Endodermal cell (in vitro differentiated cells): ENCODE measurements at regions not wholly inside any gene's neighbourhood (a gene's known extent, or its start where the extent isn't known, plus 50 kb on each side); places are given as distances from the start of the nearest gene placed in this dataset.
A peak's percentile ranks its signal among the peaks of the same experiment; 100 is the strongest.

Experiments used
- DNase-seq: peaks from one replicate; pipeline ENCODE4 v3.0.0-alpha.2; 2017
- H3K27ac ChIP-seq: 2 replicates; pipeline ENCODE4 v1.5.1; 2013; ENCODE audit warnings: mild to moderate bottlenecking, low read depth, low read length, moderate library complexity
- H3K27me3 ChIP-seq: 2 replicates; pipeline ENCODE4 v1.6.1; 2013; ENCODE audit warnings: mild to moderate bottlenecking, low read length, moderate library complexity; ENCODE audit not compliant: insufficient read depth, control insufficient read depth, poor library complexity, severe bottlenecking
- H3K36me3 ChIP-seq: 2 replicates; pipeline ENCODE4 v1.7.0; 2013; ENCODE audit warnings: mild to moderate bottlenecking, low read length, moderate library complexity; ENCODE audit not compliant: control insufficient read depth, insufficient read depth
- H3K4me1 ChIP-seq: one replicate; pipeline ENCODE4 v1.7.0; 2013; ENCODE audit warnings: low read length; ENCODE audit not compliant: control insufficient read depth, insufficient read depth
- H3K4me3 ChIP-seq: 2 replicates; pipeline ENCODE4 v1.5.1; 2013; ENCODE audit warnings: mild to moderate bottlenecking, low read length, moderate library complexity
- H3K9ac ChIP-seq: 2 replicates; pipeline ENCODE4 v1.6.1; 2013; ENCODE audit warnings: mild to moderate bottlenecking, low read length, moderate library complexity; ENCODE audit not compliant: poor library complexity, severe bottlenecking; ENCODE audit errors: extremely low read depth
- H3K9me3 ChIP-seq: 2 replicates; pipeline ENCODE4 v1.6.1; 2013; ENCODE audit warnings: mild to moderate bottlenecking, low read length, moderate library complexity; ENCODE audit not compliant: control insufficient read depth
- H3K27ac Mint-ChIP-seq: 2 replicates; pipeline ENCODE4 v1.8.0; 2020; ENCODE audit warnings: mixed read lengths
- H3K27me3 Mint-ChIP-seq: 2 replicates; pipeline ENCODE4 v1.8.0; 2021; ENCODE audit warnings: mild to moderate bottlenecking, mixed read lengths; ENCODE audit not compliant: insufficient read depth
- H3K36me3 Mint-ChIP-seq: 2 replicates; pipeline ENCODE4 v1.8.0; 2020; ENCODE audit warnings: low read depth, mixed read lengths
- H3K4me1 Mint-ChIP-seq: 2 replicates; pipeline ENCODE4 v1.8.0; 2020; ENCODE audit warnings: mixed read lengths
- H3K4me3 Mint-ChIP-seq: 2 replicates; pipeline ENCODE4 v1.8.0; 2020; ENCODE audit warnings: mild to moderate bottlenecking, moderate library complexity, mixed read lengths
- H3K9me3 Mint-ChIP-seq: 2 replicates; pipeline ENCODE4 v1.8.0; 2020; ENCODE audit warnings: mild to moderate bottlenecking, mixed read lengths
- CTCF ChIP-seq: fragments of 200-600 bp; sonication (generic); conservative IDR thresholded peaks from 2 replicates; pipeline ENCODE4 v1.5.0; 2021; ENCODE audit warnings: antibody characterized with exemption, mild to moderate bottlenecking
- WGBS, 2 experiments: methylation state at CpG; one replicate each; pipeline versions ENCODE4 v1.1.5 to v1.1.7; 2013; ENCODE audit warnings: missing lambda C conversion rate in 2 of 2, mixed read lengths in 1 of 2; ENCODE audit not compliant: insufficient coverage in 1 of 2, insufficient read length in 1 of 2; 5-methylcytosine and 5-hydroxymethylcytosine counted together

GRCh38 chr3:8442993-8443650, 58.5 kb upstream of the LMCD1 start:
- Mint-ChIP-seq H3K9me3 (peaks cover 15% of the 10 kb centered on the region), H3K27ac (no peak overlapping the region), H3K4me3 (no peak overlapping the region), H3K4me1 (no peaks in the 10 kb centered on the region), H3K27me3 (no peaks in the 10 kb centered on the region), H3K36me3 (peaks cover 8% of the 10 kb centered on the region)
- no peak for DNase-seq
- peaks cover 4% of the 10 kb centered on the region for H3K36me3 ChIP-seq
- peak overlapping the region; percentile 96 for H3K27ac ChIP-seq
- no peak overlapping the region for H3K4me3 ChIP-seq
- H3K9me3 ChIP-seq: peaks cover 11% of the 10 kb centered on the region
- TF ChIP-seq CTCF: no peak
- H3K4me1 ChIP-seq: peaks cover 9% of the 10 kb centered on the region
- H3K9ac ChIP-seq: no peak overlapping the region
- WGBS, 2 experiments: 69 to 79% methylated on average over 3 to 4 of the region's 4 CpGs
- H3K27me3 ChIP-seq: no peaks in the 10 kb centered on the region

DNA sequence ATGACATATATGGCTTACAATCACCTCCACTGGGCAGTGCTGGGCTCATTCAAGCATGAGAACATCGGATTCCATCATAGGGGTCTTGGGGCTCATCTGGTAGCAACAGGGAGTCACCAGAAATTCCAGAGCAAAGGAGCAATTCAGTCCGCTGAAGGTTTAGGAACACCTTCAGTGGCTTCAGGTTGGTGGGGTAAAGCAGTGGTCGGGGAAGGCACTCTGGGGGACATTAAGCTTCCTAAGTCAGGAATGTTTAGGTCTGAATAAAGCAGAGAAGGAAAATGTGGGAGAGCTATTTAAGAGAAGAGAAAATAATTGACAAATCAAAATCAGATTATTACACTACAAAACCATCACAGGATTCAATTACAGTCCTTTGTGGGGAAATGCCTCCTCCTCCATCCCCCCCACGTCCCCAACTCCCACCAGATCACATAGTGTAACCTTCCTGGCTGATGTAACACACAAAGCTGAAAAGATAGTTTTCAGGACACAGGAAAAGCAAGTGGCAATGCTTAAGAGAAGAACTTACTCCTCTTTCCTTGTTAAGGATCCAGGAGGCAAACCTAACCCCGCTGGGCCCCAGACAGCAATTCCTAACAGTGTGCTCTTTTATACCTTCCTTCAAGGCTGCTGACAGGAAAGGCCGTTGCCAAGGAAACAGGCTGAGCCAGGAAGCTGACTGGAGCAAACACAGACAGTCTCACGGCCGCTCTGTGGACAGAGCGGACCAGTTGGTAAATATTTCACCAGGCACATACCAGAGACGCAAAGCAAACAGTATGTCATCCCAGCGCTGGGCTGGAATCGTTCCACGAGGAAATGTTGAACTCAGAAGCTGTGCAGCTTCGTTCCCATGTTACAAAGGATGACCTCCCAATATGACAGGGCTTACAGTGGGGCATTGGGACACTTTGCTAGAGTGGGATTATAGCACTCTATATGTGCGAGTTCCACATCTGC, 57.5 kb upstream of the LMCD1 start:
- Histone ChIP-seq H3K27me3 (no peaks in the 10 kb centered on the region), H3K4me3 (peak overlapping the region; percentile 38), H3K9ac (peak overlapping the region; percentile 45), H3K27ac (peak overlapping the region; percentile 96), H3K9me3 (peaks cover 9% of the 10 kb centered on the region), H3K4me1 (peaks cover 9% of the 10 kb centered on the region), H3K36me3 (no peaks in the 10 kb centered on the region)
- Mint-ChIP-seq H3K9me3 (peaks cover 7% of the 10 kb centered on the region), H3K27ac (no peak overlapping the region), H3K27me3 (no peaks in the 10 kb centered on the region), H3K4me1 (no peaks in the 10 kb centered on the region), H3K4me3 (no peak overlapping the region), H3K36me3 (peaks cover 2% of the 10 kb centered on the region)
- WGBS, 2 experiments: 32 to 55% methylated on average over 12 to 15 of the region's 15 CpGs
- TF ChIP-seq CTCF: no peak
- peak; percentile 89 for DNase-seq

GRCh38 chr3:8444883-8445282, 56.7 kb upstream of the LMCD1 start:
- peak overlapping the region; percentile 45 for H3K9ac ChIP-seq
- Mint-ChIP-seq H3K4me3 (no peak overlapping the region), H3K4me1 (no peaks in the 10 kb centered on the region), H3K36me3 (peaks cover 2% of the 10 kb centered on the region), H3K9me3 (peaks cover 7% of the 10 kb centered on the region), H3K27me3 (no peaks in the 10 kb centered on the region), H3K27ac (no peak overlapping the region)
- H3K36me3 ChIP-seq: no peaks in the 10 kb centered on the region
- no peak for DNase-seq
- peaks cover 17% of the 10 kb centered on the region for H3K9me3 ChIP-seq
- no peak for TF ChIP-seq CTCF
- WGBS, 2 experiments: 91 to 100% methylated on average over 1 to 3 of the region's 3 CpGs
- peak overlapping the region; percentile 96 for H3K27ac ChIP-seq
- no peak overlapping the region for H3K4me3 ChIP-seq
- H3K4me1 ChIP-seq: peaks cover 9% of the 10 kb centered on the region
- H3K27me3 ChIP-seq: no peaks in the 10 kb centered on the region
